ENCODE measurements at regions not wholly inside any gene's neighbourhood (a gene's known extent, or its start where the extent isn't known, plus 50 kb on each side); places are given as distances from the start of the nearest gene placed in this dataset.

DNA sequence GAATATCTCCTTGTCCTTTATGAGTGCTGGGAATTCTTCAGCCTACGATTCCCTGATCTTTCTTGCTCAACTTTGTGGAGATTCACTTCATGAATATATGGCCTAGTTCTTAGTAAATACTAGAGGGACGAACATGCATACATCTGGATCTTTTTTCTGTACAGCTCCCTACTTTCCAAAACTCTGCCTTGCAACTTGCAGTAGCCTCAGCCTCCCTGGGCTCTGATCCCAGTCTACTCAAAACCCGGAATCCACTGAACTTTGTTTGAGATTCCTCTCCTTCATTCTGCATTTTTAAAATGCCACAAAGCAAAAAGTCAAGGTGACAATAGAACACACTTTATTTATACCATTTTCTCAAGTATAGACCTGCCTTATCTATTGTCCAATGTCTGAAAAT lies 50.0 kb upstream of the PCDH7 start:
- intact Hi-C loops (cut with micrococcal nuclease; ENCODE audit: unreplicated experiment) (no loop called here), in situ Hi-C loops (cut with HindIII; ENCODE audit: extremely low pct_ligation_motif_present, low pct_unique_long_range_greater_than_20kb) (no loop called here)
- no peaks in the 10 kb centered on the region for H4K20me1 ChIP-seq (ENCODE audit: insufficient read depth, low read length)
- no peak for TF ChIP-seq RXRB (CRISPR knock-in tag; IDR thresholded peaks at IDR 0.05; ENCODE audit: borderline replicate concordance)
- no peak for TF ChIP-seq ZNF3 (CRISPR knock-in tag; IDR thresholded peaks at IDR 0.05)
- TF ChIP-seq ZFP82 (CRISPR knock-in tag; IDR thresholded peaks at IDR 0.05; ENCODE audit: borderline replicate concordance) = no peak
- no peak for TF ChIP-seq NBN (conservative IDR thresholded peaks at IDR 0.05)
- no peak for TF ChIP-seq ZNF510 (CRISPR knock-in tag; IDR thresholded peaks at IDR 0.05; ENCODE audit: low read depth)
- TF ChIP-seq ZNF749 (CRISPR knock-in tag; IDR thresholded peaks at IDR 0.05; ENCODE audit: borderline replicate concordance) = no peak
- no peak for TF ChIP-seq ZNF773 (CRISPR knock-in tag; IDR thresholded peaks at IDR 0.05; ENCODE audit: borderline replicate concordance)
- CTCF ChIA-PET (ENCODE audit: low intra/inter-chr PET ratio, low total read pairs) = no interaction called here
- H2AFZ ChIP-seq (ENCODE audit: low read length) = no peak overlapping the region
- no peaks in the 10 kb centered on the region for H3K4me1 ChIP-seq (ENCODE audit: insufficient read depth, low read length)
- DNase-seq (ENCODE audit: low spot score) (no peak), FAIRE-seq (no peak), ATAC-seq (no peak)
- POLR2A ChIA-PET = no interaction called here
- no TSS peak for BruUV-seq (replicated peaks)
- H3K36me3 ChIP-seq (replicated peaks in 1 of 2; ENCODE audit: control insufficient read depth in 1 of 2, insufficient read depth in 2 of 2, low read length in 2 of 2) = no peaks in the 10 kb centered on the region
- 3% methylated on average over 3 of the region's 3 CpGs for WGBS (ENCODE audit: low lambda C conversion rate)
- H3K4me2 ChIP-seq (ENCODE audit: low read depth, low read length) = no peak overlapping the region
- no peak overlapping the region for H3K9ac ChIP-seq (ENCODE audit: insufficient read depth, low read depth, low read length)
- H3K4me3 ChIP-seq (replicated peaks in 1 of 3; ENCODE audit: insufficient read depth in 1 of 3, low read depth in 2 of 3, low read length in 3 of 3) = no peak overlapping the region
- H3K27me3 ChIP-seq (ENCODE audit: control insufficient read depth in 1 of 2, insufficient read depth in 2 of 2, low read length in 2 of 2) = no peaks in the 10 kb centered on the region
- H3K9me3 ChIP-seq (ENCODE audit: low read length) = peaks cover 43% of the 10 kb centered on the region
- no peaks in the 10 kb centered on the region for H3K79me2 ChIP-seq (ENCODE audit: insufficient read depth, low read length)
- H3K27ac ChIP-seq (ENCODE audit: extremely low read length, insufficient read depth, low read length) = no peak overlapping the region

Small RNA genes in the stretch of these regions (small RNA-seq; reads per million reads assigned to genes)
- gene AC097510.1 (ENCODE audit: insufficient read depth in 2 of 3, insufficient read length in 3 of 3, low read depth in 2 of 3, low replicate concordance in 1 of 3) = 0 reads per million in 3 experiments
